HEK293T (cell line): ENCODE measurements at regions not wholly inside any gene's neighbourhood (a gene's known extent, or its start where the extent isn't known, plus 50 kb on each side); places are given as distances from the start of the nearest gene placed in this dataset.
"Not testable (repeated sequence)": the region's sequence is repeated elsewhere in the genome, so short reads cannot be mapped to it uniquely, and the experiment has no call there.

Experiments used
- CTCF ChIA-PET: fragments of 350-600 bp; formaldehyde crosslinking; extraction: SDS; loops from one replicate; lab custom pipeline; 2021; ENCODE audit warnings: antibody characterized with exemption, inconsistent platforms; lab: Yijun Ruan, JAX
- POLR2A ChIA-PET: fragments of 350-600 bp; formaldehyde crosslinking; extraction: SDS; loops from one replicate; lab custom pipeline; 2020; ENCODE audit warnings: antibody characterized with exemption, inconsistent platforms; lab: Yijun Ruan, JAX
- DNase-seq: peaks from one replicate; pipeline ENCODE4 v3.0.0; 2012; ENCODE audit warnings: mixed read lengths; ENCODE audit errors: extremely low spot score
- ARNT ChIP-seq: fragments of 450-650 bp; IDR thresholded peaks from 2 replicates; pipeline ENCODE4 v1.6.1; 2017; ENCODE audit warnings: mild to moderate bottlenecking
- BHLHE40 ChIP-seq: fragments of 450-650 bp; IDR thresholded peaks from 2 replicates; pipeline ENCODE4 v1.6.1; 2016; ENCODE audit warnings: mild to moderate bottlenecking, moderate library complexity, borderline replicate concordance
- CTBP1 ChIP-seq: fragments of 450-650 bp; IDR thresholded peaks from 2 replicates; pipeline ENCODE4 v1.6.1; 2016; ENCODE audit warnings: borderline replicate concordance
- ELF4 ChIP-seq: fragments of 450-650 bp; IDR thresholded peaks from 2 replicates; pipeline ENCODE4 v1.6.1; 2017; ENCODE audit warnings: antibody characterized with exemption
- FOXA1 ChIP-seq: fragments of 450-650 bp; IDR thresholded peaks from 2 replicates; pipeline ENCODE4 v1.6.1; 2016; ENCODE audit warnings: mild to moderate bottlenecking
- FOXK2 ChIP-seq: fragments of 450-650 bp; IDR thresholded peaks from 2 replicates; pipeline ENCODE4 v1.6.1; 2016; ENCODE audit warnings: mild to moderate bottlenecking
- FOXM1 ChIP-seq: fragments of 450-650 bp; IDR thresholded peaks from 2 replicates; pipeline ENCODE4 v1.6.1; 2017; ENCODE audit warnings: mild to moderate bottlenecking, borderline replicate concordance
- HDGF ChIP-seq: fragments of 450-650 bp; IDR thresholded peaks from 2 replicates; pipeline ENCODE4 v1.6.1; 2017; ENCODE audit warnings: antibody characterized with exemption, borderline replicate concordance
- L3MBTL2 ChIP-seq: fragments of 450-650 bp; conservative IDR thresholded peaks from 2 replicates; pipeline ENCODE4 v1.6.1; 2016; ENCODE audit warnings: mild to moderate bottlenecking
- LEF1 ChIP-seq: fragments of 450-650 bp; IDR thresholded peaks from 2 replicates; pipeline ENCODE4 v1.6.1; 2017; ENCODE audit warnings: mild to moderate bottlenecking, borderline replicate concordance
- NFRKB ChIP-seq: fragments of 450-650 bp; IDR thresholded peaks from 2 replicates; pipeline ENCODE4 v1.6.1; 2016; ENCODE audit warnings: mild to moderate bottlenecking, moderate library complexity
- SP1 ChIP-seq: fragments of 450-650 bp; IDR thresholded peaks from 2 replicates; pipeline ENCODE4 v1.6.1; 2017
- SUZ12 ChIP-seq: fragments of 450-650 bp; IDR thresholded peaks from 2 replicates; pipeline ENCODE4 v1.6.1; 2016; ENCODE audit warnings: mild to moderate bottlenecking
- TARDBP ChIP-seq: fragments of 450-650 bp; IDR thresholded peaks from 2 replicates; pipeline ENCODE4 v1.6.1; 2016
- ZNF384 ChIP-seq: fragments of 450-650 bp; IDR thresholded peaks from 2 replicates; pipeline ENCODE4 v1.6.1; 2016
- TF ChIP-seq, protein P1 (sequence below): fragments of 450-650 bp; IDR thresholded peaks from 2 replicates; pipeline ENCODE4 v1.6.1; 2016

DNA sequence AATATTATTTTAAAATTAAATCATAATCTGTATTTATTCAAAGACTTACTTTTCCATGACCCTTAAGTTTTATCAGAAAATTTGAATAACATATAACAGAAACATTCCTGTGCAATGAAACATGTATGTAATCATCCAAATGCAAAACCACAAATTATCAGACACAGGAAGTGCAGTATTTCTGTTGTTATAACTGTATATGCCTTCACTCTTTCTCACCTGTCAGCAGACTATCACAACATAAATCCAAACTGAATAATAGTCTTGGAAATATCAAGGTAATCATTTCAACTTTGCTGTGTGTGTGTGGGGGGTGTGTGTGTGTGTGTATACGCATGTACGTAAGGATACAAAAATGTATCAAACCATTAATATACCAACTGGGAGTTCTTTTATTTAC, 285.9 kb downstream of the SLC7A11 start:
- TF ChIP-seq FOXM1 (no peak), SUZ12 (no peak), ELF4 (no peak), CTBP1 (no peak), FOXK2 (no peak), HDGF (no peak), L3MBTL2 (no peak)
- ChIA-PET CTCF (interaction anchor here (0.6 kb wide), 1 partner anchor 869 kb away, joined by 3 read pairs; no protein-coding TSS in a partner anchor), POLR2A (no interaction called here)
- no peak for DNase-seq

DNA sequence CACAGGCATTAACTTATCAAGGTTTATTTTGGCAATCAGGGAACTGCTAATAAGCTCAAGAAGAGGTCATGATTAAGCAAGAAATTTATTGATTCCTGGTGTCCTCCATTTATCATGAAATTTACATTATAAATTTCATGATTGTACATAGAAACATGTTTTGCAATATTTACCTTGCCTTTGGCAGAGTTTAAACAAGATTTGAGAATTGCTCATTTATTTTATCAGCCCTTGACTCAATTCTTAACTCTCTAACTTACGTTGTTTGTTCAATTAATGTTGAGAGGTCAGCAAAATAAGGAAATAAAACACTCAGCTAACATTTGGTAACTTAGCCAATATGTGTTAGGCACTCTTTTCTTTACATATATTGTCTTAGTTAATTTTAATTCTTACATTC, 286.6 kb downstream of the SLC7A11 start:
- ChIA-PET POLR2A (no interaction called here), CTCF (interaction anchor here (0.6 kb wide), 1 partner anchor 870 kb away, joined by 3 read pairs; no protein-coding TSS in a partner anchor)
- TF ChIP-seq CTBP1 (no peak), FOXA1 (no peak), HDGF (no peak)
- no peak for DNase-seq

DNA sequence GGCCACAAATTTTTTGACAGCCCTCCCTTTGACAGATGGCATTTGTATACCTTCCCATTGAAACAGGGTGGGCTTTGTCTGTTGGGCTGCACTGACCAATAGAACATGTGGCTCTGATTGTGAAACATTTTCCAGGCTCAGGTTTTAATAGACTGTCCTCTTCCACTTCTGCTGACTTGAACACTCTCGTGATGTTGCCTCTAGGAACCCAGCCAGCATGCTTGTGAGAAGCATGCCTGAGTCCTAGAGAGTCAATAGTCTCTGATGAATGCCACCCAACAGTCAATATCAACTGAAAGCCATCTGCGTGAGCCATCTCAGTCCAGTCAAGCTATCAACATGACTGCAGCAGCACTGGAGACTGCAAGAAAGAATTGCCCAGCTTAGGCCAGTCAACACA, 290.0 kb downstream of the SLC7A11 start:
- TF ChIP-seq SP1 = no peak
- CTCF ChIA-PET = no interaction called here
- no peak for DNase-seq
- POLR2A ChIA-PET = no interaction called here

DNA sequence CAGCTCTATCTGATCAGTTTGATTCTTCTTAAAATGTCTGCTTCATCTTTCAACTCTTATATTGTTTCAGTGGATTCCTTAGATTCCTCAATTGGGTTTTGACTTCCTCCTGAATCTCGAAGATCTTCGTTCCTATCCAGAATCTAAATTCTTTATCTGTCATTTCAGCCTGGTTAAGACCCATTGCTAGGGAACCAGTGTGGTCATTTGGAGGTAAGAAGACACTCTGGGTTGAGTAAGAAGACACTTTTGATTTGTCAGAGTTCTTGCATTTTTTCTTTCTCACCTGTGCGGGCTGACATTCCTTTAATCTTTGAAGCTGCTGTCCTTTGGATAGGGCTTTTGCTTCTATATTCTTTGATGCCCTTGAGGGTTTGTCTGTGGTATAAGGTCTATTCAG, 291.9 kb downstream of the SLC7A11 start:
- CTCF ChIA-PET = no interaction called here
- no peak for DNase-seq
- TF ChIP-seq L3MBTL2 (no peak), CTBP1 (no peak), BHLHE40 (no peak), TARDBP (no peak), FOXK2 (no peak), SP1 (no peak), ELF4 (no peak), FOXM1 (no peak), ZNF384 (no peak), HDGF (no peak), NFRKB (no peak), ARNT (no peak), LEF1 (no peak), SUZ12 (no peak), FOXA1 (no peak)
- TF ChIP-seq, protein P1, sequence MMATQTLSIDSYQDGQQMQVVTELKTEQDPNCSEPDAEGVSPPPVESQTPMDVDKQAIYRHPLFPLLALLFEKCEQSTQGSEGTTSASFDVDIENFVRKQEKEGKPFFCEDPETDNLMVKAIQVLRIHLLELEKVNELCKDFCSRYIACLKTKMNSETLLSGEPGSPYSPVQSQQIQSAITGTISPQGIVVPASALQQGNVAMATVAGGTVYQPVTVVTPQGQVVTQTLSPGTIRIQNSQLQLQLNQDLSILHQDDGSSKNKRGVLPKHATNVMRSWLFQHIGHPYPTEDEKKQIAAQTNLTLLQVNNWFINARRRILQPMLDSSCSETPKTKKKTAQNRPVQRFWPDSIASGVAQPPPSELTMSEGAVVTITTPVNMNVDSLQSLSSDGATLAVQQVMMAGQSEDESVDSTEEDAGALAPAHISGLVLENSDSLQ = no peak
- POLR2A ChIA-PET = no interaction called here

DNA sequence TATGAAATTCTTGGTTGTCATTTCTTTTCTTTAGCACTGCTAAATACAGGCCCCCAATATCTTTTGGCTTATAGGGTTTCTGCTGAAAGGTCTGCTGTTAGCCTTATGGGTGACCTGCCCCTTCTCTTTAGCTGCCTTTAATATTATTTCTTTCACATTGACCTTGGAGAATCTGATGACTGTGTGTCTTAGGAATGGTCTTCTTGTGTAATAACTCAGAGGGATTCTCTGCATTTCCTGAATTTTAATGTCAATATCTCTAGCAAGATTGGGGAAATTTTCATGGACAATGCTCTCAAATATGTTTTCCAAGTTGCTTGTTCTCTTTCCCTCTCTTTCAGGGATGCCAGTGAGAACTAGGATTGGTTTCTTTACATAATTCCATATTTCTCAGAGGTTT, 292.4 kb downstream of the SLC7A11 start:
- POLR2A ChIA-PET = no interaction called here
- CTCF ChIA-PET = no interaction called here
- TF ChIP-seq TARDBP (no peak), SP1 (no peak), NFRKB (no peak), FOXK2 (no peak), BHLHE40 (no peak), FOXA1 (no peak), CTBP1 (no peak), LEF1 (no peak), L3MBTL2 (no peak), SUZ12 (no peak), ELF4 (no peak)
- TF ChIP-seq, protein P1 = no peak
- DNase-seq = no peak

DNA sequence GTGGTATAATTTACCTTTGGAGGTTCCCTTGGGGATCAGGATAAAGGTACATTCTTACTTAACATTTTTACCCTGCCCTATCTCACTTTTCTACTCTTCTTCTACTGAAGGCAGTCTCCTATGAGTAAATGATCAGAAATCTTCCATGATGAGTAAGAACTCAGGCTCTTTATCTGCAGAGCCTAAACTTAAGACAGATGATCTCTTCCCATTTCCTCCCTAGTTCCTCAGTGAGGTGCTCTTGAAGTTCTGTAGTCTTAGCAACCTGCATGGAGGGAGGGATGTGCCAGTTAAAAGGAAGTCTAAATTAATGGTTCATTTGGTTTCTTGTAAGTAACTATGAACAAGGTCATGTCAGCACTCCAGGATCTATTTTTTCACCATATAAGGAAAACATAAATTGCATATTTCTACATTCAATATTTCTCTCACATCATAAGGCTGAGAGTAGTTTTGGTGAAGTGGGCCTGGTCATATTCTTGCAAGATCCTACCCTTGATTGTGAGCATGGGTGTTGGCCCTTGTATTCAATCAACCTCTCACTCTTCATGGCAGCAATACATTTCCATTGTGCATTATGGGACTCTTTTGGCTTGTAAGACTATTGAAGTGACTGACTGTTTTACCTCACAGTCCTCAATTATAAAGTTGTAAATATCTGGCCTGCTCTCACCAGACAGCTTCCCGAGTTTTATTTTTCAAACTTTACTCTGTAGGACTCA, 295.5 kb downstream of the SLC7A11 start:
- ChIA-PET CTCF (no interaction called here), POLR2A (no interaction called here)
- TF ChIP-seq ZNF384 (no peak), ARNT (no peak)
- no peak for DNase-seq

DNA sequence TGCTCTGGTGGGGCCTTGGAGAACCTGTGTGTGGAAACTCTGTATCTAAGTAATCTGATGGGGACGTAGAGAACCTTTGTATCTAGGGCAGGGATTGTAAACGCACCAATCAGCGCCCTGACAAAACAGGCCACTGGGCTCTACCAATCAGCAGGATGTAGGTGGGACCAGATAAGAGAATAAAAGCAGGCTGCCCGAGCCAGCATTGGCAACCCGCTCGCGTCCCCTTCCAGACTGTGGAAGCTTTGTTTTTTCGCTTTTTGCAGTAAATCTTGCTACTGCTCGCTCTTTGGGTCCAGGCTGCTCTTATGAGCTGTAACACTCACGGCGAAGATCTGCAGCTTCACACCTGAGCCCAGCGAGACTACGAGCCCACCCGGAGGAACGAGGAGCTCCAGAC, 299.3 kb downstream of the SLC7A11 start:
- CTCF ChIA-PET, POLR2A ChIA-PET, DNase-seq: not testable (repeated sequence)

DNA sequence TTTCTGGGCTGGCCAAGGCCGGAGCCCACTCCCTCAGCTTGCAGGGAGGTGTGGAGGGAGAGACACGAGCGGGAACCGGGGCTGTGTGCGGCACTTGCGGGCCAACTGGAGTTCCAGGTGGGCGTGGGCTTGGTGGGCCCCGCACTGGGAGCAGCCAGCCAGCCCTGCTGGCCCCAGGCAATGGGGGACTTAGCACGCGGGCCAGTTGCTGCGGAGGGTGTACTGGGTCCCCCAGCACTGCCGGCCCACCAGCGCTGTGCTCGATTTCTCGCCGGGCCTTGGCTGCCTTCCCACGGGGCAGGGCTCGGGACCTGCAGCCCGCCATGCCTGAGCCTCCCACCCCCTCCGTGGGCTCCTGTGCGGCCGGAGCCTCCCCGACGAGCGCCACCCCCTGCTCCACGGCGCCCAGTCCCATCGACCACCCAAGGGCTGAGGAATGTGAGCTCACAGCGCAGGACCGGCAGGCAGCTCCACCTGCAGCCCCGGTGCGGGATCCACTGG, 300.1 kb downstream of the SLC7A11 start:
- POLR2A ChIA-PET, CTCF ChIA-PET, DNase-seq: not testable (repeated sequence)
